Stomach (tissue), 8 donors: ENCODE measurements at regions not wholly inside any gene's neighbourhood (a gene's known extent, or its start where the extent isn't known, plus 50 kb on each side); places are given as distances from the start of the nearest gene placed in this dataset.

Experiments
- DNase-seq, 2 donors: peaks; one replicate each; pipeline versions ENCODE4 v3.0.0 to v3.0.0-alpha.2; 2013 to 2019
- H3K27ac ChIP-seq, 5 donors: fragments of 200-600 bp in 4 of 5; sonication (generic) in 4 of 5; one replicate each; pipeline ENCODE4 v1.5.1; 2013 to 2019; ENCODE audit warnings: mild to moderate bottlenecking in 1 of 5, moderate library complexity in 1 of 5
- H3K27me3 ChIP-seq, 3 donors: fragments of 200-600 bp; sonication (generic); one replicate each; pipeline ENCODE4 v1.5.1; 2017 to 2019; ENCODE audit warnings: mixed run types in 1 of 3
- H3K36me3 ChIP-seq, 4 donors: fragments of 200-600 bp; sonication (generic); 1 replicate in 3 of 4; 2 replicates in 1 of 4; pipeline ENCODE4 v1.5.1; 2016 to 2019
- H3K4me1 ChIP-seq, 4 donors: fragments of 200-600 bp; sonication (generic); one replicate each; pipeline ENCODE4 v1.5.1; 2016 to 2019
- H3K4me3 ChIP-seq, 4 donors: fragments of 200-600 bp; sonication (generic) in 3 of 4; one replicate each; pipeline ENCODE4 v1.5.1; 2016 to 2019; ENCODE audit warnings: mild to moderate bottlenecking in 1 of 4
- H3K9me3 ChIP-seq, 4 donors: fragments of 200-600 bp; sonication (generic); one replicate each; pipeline ENCODE4 v1.5.1; 2016 to 2019
- CTCF ChIP-seq, 7 experiments: fragments of 450-650 bp in 4 of 7; fragments of 200-600 bp in 3 of 7; sonication (generic) in 3 of 7; IDR thresholded peaks; one replicate each; pipeline ENCODE4 v1.5.1; 2016 to 2019; ENCODE audit warnings: antibody characterized with exemption in 7 of 7, control low read depth in 2 of 7, mild to moderate bottlenecking in 1 of 7
- EP300 ChIP-seq: sonication (generic); formaldehyde crosslinking; IDR thresholded peaks from one replicate; pipeline ENCODE4 v1.6.1; 2017; ENCODE audit warnings: antibody characterized with exemption
- POLR2A ChIP-seq, 4 donors: fragments of 450-650 bp; IDR thresholded peaks; one replicate each; pipeline ENCODE4 v1.6.1; 2016; ENCODE audit warnings: antibody characterized with exemption in 4 of 4, control low read depth in 2 of 4, mild to moderate bottlenecking in 1 of 4, moderate library complexity in 1 of 4
- POLR2AphosphoS5 ChIP-seq, 3 donors: sonication (generic); formaldehyde crosslinking; IDR thresholded peaks; one replicate each; pipeline ENCODE4 v1.6.1; 2016; ENCODE audit warnings: antibody characterized with exemption in 3 of 3
- WGBS, 5 donors: extraction: QIAGEN DNeasy Blood & Tissue Kit in 3 of 5; methylation state at CpG; one replicate each; pipeline versions ENCODE4 v1.1.5 to v1.1.7; 2013 to 2018; 5-methylcytosine and 5-hydroxymethylcytosine counted together
- intact Hi-C: fragments of 100-400 bp; cut with DNase I; formaldehyde crosslinking; loops from one replicate; pipeline ENCODE4 v1.15.1; 2023; ENCODE audit warnings: low total_unique reads
- donor health status: healthy with polysubstance abuse.
- donor health status: Bipolar disorder and iron deficiency.
- donor health status: healthy.

GRCh38 chr2:129299756-129300155, 679.7 kb upstream of the RAB6C start:
- intact Hi-C loops = no loop called here
- no peak overlapping the region for H3K4me3 ChIP-seq

GRCh38 chr2:129300456-129300855, 679.0 kb upstream of the RAB6C start:
- no peak for DNase-seq
- H3K4me1 ChIP-seq = peaks cover 0 to 33% (median 11%) of the 10 kb centered on the region in 4 donors
- H3K27ac ChIP-seq = peak overlapping the region in 1 of 5 donors; percentile 81
- H3K27me3 ChIP-seq = no peaks in the 10 kb centered on the region
- no peak for TF ChIP-seq POLR2A (IDR thresholded peaks at IDR 0.05)
- TF ChIP-seq CTCF (IDR thresholded peaks at IDR 0.05) = no peak
- TF ChIP-seq EP300 = no peak
- no peak for TF ChIP-seq POLR2AphosphoS5 (IDR thresholded peaks at IDR 0.05)
- H3K36me3 ChIP-seq = no peaks in the 10 kb centered on the region
- intact Hi-C loops = no loop called here
- WGBS, 5 donors = 86 to 96% (median 89%) methylated on average over 5 to 9 of the region's 9 CpGs
- H3K9me3 ChIP-seq = peaks cover 0 to 5% (median 0%) of the 10 kb centered on the region in 4 donors
- H3K4me3 ChIP-seq = no peak overlapping the region

More at GRCh38 chr2:129299756-129300155, 679.7 kb upstream of the RAB6C start:
- Histone ChIP-seq H3K9me3 (peaks cover 0 to 5% (median 0%) of the 10 kb centered on the region in 4 donors), H3K4me1 (peaks cover 0 to 33% (median 11%) of the 10 kb centered on the region in 4 donors), H3K36me3 (no peaks in the 10 kb centered on the region), H3K27me3 (no peaks in the 10 kb centered on the region), H3K27ac (peak overlapping the region in 1 of 5 donors; percentile 81)
- TF ChIP-seq EP300 (no peak), CTCF (IDR thresholded peaks at IDR 0.05) (no peak), POLR2AphosphoS5 (IDR thresholded peaks at IDR 0.05) (no peak), POLR2A (IDR thresholded peaks at IDR 0.05) (no peak)
- no peak for DNase-seq
- WGBS, 5 donors = 78 to 93% (median 88%) methylated on average over 5 to 8 of the region's 8 CpGs

- DNase-seq = peak in 1 of 2 donors; percentile 75
- Histone ChIP-seq H3K27ac (peak overlapping the region in 3 of 5 donors; percentile 31 to 81 (median 51)), H3K9me3 (peaks cover 0 to 5% (median 0%) of the 10 kb centered on the region in 4 donors), H3K27me3 (no peaks in the 10 kb centered on the region), H3K4me1 (peaks cover 0 to 33% (median 9%) of the 10 kb centered on the region in 4 donors), H3K4me3 (no peak overlapping the region), H3K36me3 (no peaks in the 10 kb centered on the region)
- TF ChIP-seq CTCF (IDR thresholded peaks at IDR 0.05) (no peak), EP300 (peak; percentile 68), POLR2A (IDR thresholded peaks at IDR 0.05) (no peak), POLR2AphosphoS5 (IDR thresholded peaks at IDR 0.05) (peak; percentile 41 to 92 (median 67))
- intact Hi-C loops = no loop called here
- 36 to 66% (median 61%) methylated on average over 5 of the region's 5 CpGs for WGBS, 5 donors
Measured at GRCh38 chr2:129301431-129301913, 678.0 kb upstream of the RAB6C start.

- TF ChIP-seq CTCF (IDR thresholded peaks at IDR 0.05) (no peak), POLR2AphosphoS5 (IDR thresholded peaks at IDR 0.05) (no peak), EP300 (no peak), POLR2A (IDR thresholded peaks at IDR 0.05) (no peak)
- H3K27me3 ChIP-seq = no peaks in the 10 kb centered on the region
- intact Hi-C loops = no loop called here
- WGBS, 5 donors = 60 to 79% (median 69%) methylated on average over 5 to 6 of the region's 6 CpGs
- H3K4me3 ChIP-seq = no peak overlapping the region
- H3K9me3 ChIP-seq = peaks cover 0 to 5% (median 0%) of the 10 kb centered on the region in 4 donors
- peaks cover 0 to 33% (median 6%) of the 10 kb centered on the region in 4 donors for H3K4me1 ChIP-seq
- DNase-seq = no peak
- H3K36me3 ChIP-seq = no peaks in the 10 kb centered on the region
- peak overlapping the region in 2 of 5 donors; percentile 51 to 81 for H3K27ac ChIP-seq
Measured at GRCh38 chr2:129302106-129302505, 677.4 kb upstream of the RAB6C start.
